H1 (cell line): ENCODE measurements at regions not wholly inside any gene's neighbourhood (a gene's known extent, or its start where the extent isn't known, plus 50 kb on each side); places are given as distances from the start of the nearest gene placed in this dataset.

ENCODE experiments used
- CTCF ChIA-PET: fragments of 300-600 bp; sonication (Branson Sonifier 250); formaldehyde crosslinking; loops from one replicate; lab custom pipeline; 2021; ENCODE audit not compliant: partially characterized antibody; lab: Charles Lee
- POLR2A ChIA-PET: fragments of 300-600 bp; sonication (Branson Sonifier 250); formaldehyde crosslinking; loops from one replicate; lab custom pipeline; 2021; ENCODE audit warnings: inconsistent platforms; ENCODE audit not compliant: partially characterized antibody; lab: Charles Lee
- DNase-seq, 2 experiments: peaks; one replicate each; pipeline versions ENCODE4 v3.0.0 to v3.0.0-alpha.2; 2010 to 2022; ENCODE audit warnings: low spot score in 2 of 2, low read depth in 1 of 2, mixed read lengths in 1 of 2
- FAIRE-seq: peaks from 2 replicates; lab custom pipeline; 2011; peaks lifted over from hg19 to GRCh38; lab: Jason Lieb, UNC
- H2AFZ ChIP-seq: 2 replicates; pipeline ENCODE4 v1.8.1; 2012; ENCODE audit warnings: low read length, inconsistent platforms
- H2AK5ac ChIP-seq: 2 replicates; pipeline ENCODE4 v1.6.1; 2013; ENCODE audit warnings: low read depth, low read length
- H2BK120ac ChIP-seq: replicated peaks from 2 replicates; pipeline ENCODE3; 2013; ENCODE audit warnings: low read depth, low read length, inconsistent platforms
- H2BK12ac ChIP-seq: 2 replicates; pipeline ENCODE4 v1.6.1; 2013; ENCODE audit warnings: low read depth, low read length
- H2BK15ac ChIP-seq: 2 replicates; pipeline ENCODE4 v1.6.1; 2013; ENCODE audit warnings: low read length
- H2BK20ac ChIP-seq: 2 replicates; pipeline ENCODE4 v1.6.1; 2013; ENCODE audit warnings: low read length
- H2BK5ac ChIP-seq: 2 replicates; pipeline ENCODE4 v1.6.1; 2013; ENCODE audit warnings: low read depth, low read length
- H3K14ac ChIP-seq: 2 replicates; pipeline ENCODE4 v1.6.1; 2013; ENCODE audit warnings: inconsistent platforms; ENCODE audit not compliant: insufficient read length
- H3K18ac ChIP-seq: 2 replicates; pipeline ENCODE4 v1.6.1; 2013; ENCODE audit warnings: low read length; ENCODE audit errors: extremely low read depth
- H3K23ac ChIP-seq: 2 replicates; pipeline ENCODE4 v1.6.1; 2013; ENCODE audit warnings: inconsistent platforms; ENCODE audit not compliant: insufficient read length
- H3K23me2 ChIP-seq: 2 replicates; pipeline ENCODE4 v1.6.1; 2013; ENCODE audit warnings: low read depth, low read length
- H3K27ac ChIP-seq: 2 replicates; pipeline ENCODE4 v1.6.1; 2011; ENCODE audit warnings: low read depth, low read length, inconsistent platforms
- H3K27me3 ChIP-seq, 4 experiments: replicated peaks in 1 of 4; 1 replicate in 1 of 4; 2 replicates in 3 of 4; pipeline versions ENCODE4 v1.6.1 to v1.8.1; 2011 to 2013; ENCODE audit warnings: low read length in 3 of 4, mild to moderate bottlenecking in 3 of 4, inconsistent platforms in 2 of 4, mixed read lengths in 2 of 4, moderate library complexity in 1 of 4; ENCODE audit not compliant: control insufficient read depth in 3 of 4, insufficient read depth in 3 of 4; ENCODE audit errors: extremely low read depth in 1 of 4
- H3K36me3 ChIP-seq, 4 experiments: 2 replicates each; pipeline versions ENCODE4 v1.6.1 to v1.8.1; 2011 to 2013; ENCODE audit warnings: mild to moderate bottlenecking in 4 of 4, low read length in 3 of 4, moderate library complexity in 2 of 4, control low read depth in 1 of 4, inconsistent platforms in 1 of 4; ENCODE audit not compliant: insufficient read depth in 4 of 4, control insufficient read depth in 2 of 4
- H3K4ac ChIP-seq: replicated peaks from 2 replicates; pipeline ENCODE3; 2013; ENCODE audit warnings: low read length, low read depth, mixed read lengths, inconsistent platforms; ENCODE audit not compliant: insufficient read length
- H3K4me1 ChIP-seq, 4 experiments: replicated peaks in 1 of 4; 1 replicate in 1 of 4; 2 replicates in 3 of 4; pipeline versions ENCODE4 v1.6.1 to v1.8.1; 2011 to 2013; ENCODE audit warnings: low read length in 3 of 4, inconsistent platforms in 2 of 4, mixed read lengths in 1 of 4; ENCODE audit not compliant: insufficient read depth in 4 of 4, control insufficient read depth in 3 of 4
- H3K4me2 ChIP-seq, 2 experiments: 2 replicates each; pipeline versions ENCODE4 v1.6.1 to v1.8.1; 2011 to 2013; ENCODE audit warnings: low read depth in 2 of 2, low read length in 2 of 2, control low read depth in 1 of 2, inconsistent platforms in 1 of 2, mild to moderate bottlenecking in 1 of 2; ENCODE audit not compliant: insufficient read depth in 1 of 2
- H3K4me3 ChIP-seq, 4 experiments: fragments of 200-600, 300-600 bp in 1 of 4; sonication (generic), shearing (Covaris generic), sonication (Bioruptor Twin) in 1 of 4; 2 replicates each; pipeline versions ENCODE4 v1.5.1 to v1.8.1; 2011 to 2016; ENCODE audit warnings: low read length in 4 of 4, low read depth in 3 of 4, control low read depth in 2 of 4, inconsistent platforms in 2 of 4, mild to moderate bottlenecking in 2 of 4, mixed read lengths in 1 of 4, moderate library complexity in 1 of 4; ENCODE audit not compliant: insufficient read depth in 2 of 4; ENCODE audit errors: extremely low read depth in 1 of 4
- H3K56ac ChIP-seq: replicated peaks from 2 replicates; pipeline ENCODE3; 2013; ENCODE audit warnings: low read depth, mild to moderate bottlenecking, mixed read lengths, low read length, inconsistent platforms; ENCODE audit not compliant: insufficient read length
- H3K79me1 ChIP-seq: 2 replicates; pipeline ENCODE4 v1.6.1; 2013; ENCODE audit warnings: low read depth, low read length, control low read depth
- H3K79me2 ChIP-seq, 2 experiments: 2 replicates each; pipeline versions ENCODE4 v1.6.1 to v1.8.1; 2012 to 2013; ENCODE audit warnings: low read length in 2 of 2, mild to moderate bottlenecking in 2 of 2, inconsistent platforms in 1 of 2; ENCODE audit not compliant: insufficient read depth in 2 of 2, control insufficient read depth in 1 of 2
- H3K9ac ChIP-seq, 4 experiments: replicated peaks in 1 of 4; 1 replicate in 1 of 4; 2 replicates in 3 of 4; pipeline versions ENCODE4 v1.6.1 to v1.8.1; 2011 to 2013; ENCODE audit warnings: low read depth in 3 of 4, low read length in 3 of 4, control low read depth in 2 of 4, mild to moderate bottlenecking in 2 of 4, moderate library complexity in 2 of 4, inconsistent platforms in 1 of 4; ENCODE audit errors: extremely low read depth in 1 of 4
- H3K9me3 ChIP-seq, 2 experiments: 2 replicates each; pipeline versions ENCODE4 v1.6.1 to v1.8.1; 2012 to 2013; ENCODE audit warnings: mild to moderate bottlenecking in 2 of 2, moderate library complexity in 2 of 2, control low read depth in 1 of 2, inconsistent platforms in 1 of 2, low read depth in 1 of 2, low read length in 1 of 2, mixed read lengths in 1 of 2; ENCODE audit not compliant: insufficient read depth in 2 of 2
- H4K20me1 ChIP-seq, 2 experiments: replicated peaks in 1 of 2; 2 replicates each; pipeline versions ENCODE3 to v1.8.1; 2011 to 2013; ENCODE audit warnings: inconsistent platforms in 2 of 2, low read length in 2 of 2, mild to moderate bottlenecking in 1 of 2; ENCODE audit not compliant: insufficient read depth in 2 of 2, control insufficient read depth in 1 of 2
- H4K5ac ChIP-seq: 2 replicates; pipeline ENCODE4 v1.6.1; 2013; ENCODE audit warnings: low read length, low read depth, mixed read lengths, inconsistent platforms; ENCODE audit not compliant: insufficient read length
- H4K8ac ChIP-seq: 2 replicates; pipeline ENCODE4 v1.8.0; 2013; ENCODE audit warnings: mild to moderate bottlenecking, moderate library complexity, low read length, inconsistent platforms; ENCODE audit not compliant: insufficient read depth; ENCODE audit errors: extremely low read depth
- H4K91ac ChIP-seq: replicated peaks from 2 replicates; pipeline ENCODE3; 2013; ENCODE audit warnings: low read length, mixed read lengths, inconsistent platforms; ENCODE audit not compliant: insufficient read length
- CREB1 ChIP-seq: IDR thresholded peaks from 2 replicates; pipeline ENCODE4 v1.6.1; 2012; ENCODE audit warnings: inconsistent platforms
- FOSL1 ChIP-seq: IDR thresholded peaks from 2 replicates; pipeline ENCODE4 v1.6.1; 2011; ENCODE audit warnings: mild to moderate bottlenecking, low read depth, low read length, moderate library complexity; ENCODE audit not compliant: insufficient read depth
- JUN ChIP-seq: IDR thresholded peaks from 2 replicates; pipeline ENCODE4 v1.6.1; 2011; ENCODE audit warnings: low read depth, mild to moderate bottlenecking, improper control_type of control experiment, low read length
- KDM5A ChIP-seq: fragments of 200-600 bp; IDR thresholded peaks from 2 replicates; pipeline ENCODE4 v1.7.1; 2012; ENCODE audit warnings: mild to moderate bottlenecking, low read length, inconsistent platforms, mixed read lengths
- RAD21 ChIP-seq, 2 experiments: IDR thresholded peaks in 1 of 2; conservative IDR thresholded peaks in 1 of 2; 2 replicates each; pipeline ENCODE4 v1.6.1; 2011; ENCODE audit warnings: low read depth in 2 of 2, low read length in 2 of 2, improper control_type of control experiment in 1 of 2, inconsistent platforms in 1 of 2, mild to moderate bottlenecking in 1 of 2, moderate library complexity in 1 of 2
- RNF2 ChIP-seq: fragments of 200-900, 300-1000 bp; sonication (generic); IDR thresholded peaks from 2 replicates; pipeline ENCODE4 v1.7.1; 2016; ENCODE audit warnings: borderline replicate concordance, low read depth, mild to moderate bottlenecking, antibody characterized with exemption, low read length; ENCODE audit not compliant: poor library complexity, severe bottlenecking; ENCODE audit errors: missing control alignments
- WGBS, 2 experiments: shearing (Covaris generic) in 1 of 2; methylation state at CpG; one replicate each; pipeline versions ENCODE4 v1.1.6 to v1.1.7; 2013 to 2015; ENCODE audit warnings: low lambda C conversion rate in 2 of 2, mixed read lengths in 2 of 2, inconsistent platforms in 1 of 2, low coverage in 1 of 2, missing lambda C conversion rate in 1 of 2; ENCODE audit not compliant: insufficient replicate concordance in 2 of 2, insufficient coverage in 1 of 2, insufficient read length in 1 of 2; ENCODE audit errors: extremely low coverage in 1 of 2, missing lambda C conversion rate in 1 of 2; 5-methylcytosine and 5-hydroxymethylcytosine counted together
- TF ChIP-seq, protein P1 (sequence below): IDR thresholded peaks from 2 replicates; pipeline ENCODE4 v1.6.1; 2011; ENCODE audit warnings: low read length, improper control_type of control experiment

DNA sequence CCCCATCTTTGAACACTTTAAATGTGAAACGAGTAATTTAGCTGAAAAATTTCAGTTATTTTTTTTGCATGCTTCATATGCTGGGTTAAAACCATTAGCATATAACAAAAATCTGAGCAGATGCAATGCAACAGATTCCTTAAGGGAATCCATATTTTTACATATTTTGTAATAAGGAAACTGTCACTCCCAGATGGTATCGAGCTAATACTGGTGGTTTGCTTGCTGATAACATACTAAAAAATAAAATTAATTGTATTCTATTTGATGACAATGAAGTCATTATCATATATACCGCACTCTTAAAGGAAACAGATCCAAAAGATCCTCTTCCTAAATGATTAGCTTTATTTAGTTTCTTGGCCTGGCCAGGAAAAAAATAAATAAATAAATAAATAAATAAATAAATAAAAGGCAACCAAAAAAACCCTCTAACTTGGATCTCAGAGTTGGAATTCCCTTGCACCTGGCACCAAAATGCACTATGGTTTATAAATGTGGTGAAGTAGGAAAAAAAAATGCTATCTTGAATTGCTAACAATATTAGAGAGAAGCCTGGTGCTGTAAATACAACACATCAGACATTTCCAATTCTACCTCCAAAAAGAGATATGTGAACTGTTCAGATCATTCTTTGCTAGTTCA, 503.2 kb upstream of the ARRDC4 start:
- Histone ChIP-seq H2BK15ac (no peak overlapping the region), H3K14ac (no peak overlapping the region), H3K36me3 (no peaks in the 10 kb centered on the region), H2BK120ac (no peak overlapping the region), H2BK20ac (no peak overlapping the region), H3K56ac (no peak overlapping the region), H4K20me1 (no peaks in the 10 kb centered on the region), H3K23ac (no peak overlapping the region), H4K8ac (no peak overlapping the region), H3K4me3 (no peak overlapping the region), H2AK5ac (no peak overlapping the region), H3K27me3 (peaks cover 0 to 1% (median 0%) of the 10 kb centered on the region in 4 experiments; a peak in 1 of 7 replicates), H3K4me1 (no peaks in the 10 kb centered on the region), H3K9me3 (no peaks in the 10 kb centered on the region), H3K18ac (no peak overlapping the region), H3K4me2 (no peak overlapping the region), H3K27ac (no peak overlapping the region), H2AFZ (no peak overlapping the region), H3K79me2 (no peaks in the 10 kb centered on the region), H3K4ac (no peak overlapping the region), H4K5ac (no peak overlapping the region), H3K79me1 (no peaks in the 10 kb centered on the region; the same call in 1 of the 2 replicates), H2BK5ac (no peak overlapping the region), H4K91ac (no peak overlapping the region), H3K9ac (no peak overlapping the region), H3K23me2 (no peaks in the 10 kb centered on the region; the same call in 1 of the 2 replicates), H2BK12ac (no peak overlapping the region)
- POLR2A ChIA-PET: no interaction called here
- FAIRE-seq: no peak
- no peak for DNase-seq
- no peak for TF ChIP-seq RAD21 (IDR thresholded peaks at IDR 0.05 in 1 of 2, conservative IDR thresholded peaks at IDR 0.05 in 1 of 2; ENCODE audit: low read depth in 2 of 2, low read length in 2 of 2)
- TF ChIP-seq, protein P1, sequence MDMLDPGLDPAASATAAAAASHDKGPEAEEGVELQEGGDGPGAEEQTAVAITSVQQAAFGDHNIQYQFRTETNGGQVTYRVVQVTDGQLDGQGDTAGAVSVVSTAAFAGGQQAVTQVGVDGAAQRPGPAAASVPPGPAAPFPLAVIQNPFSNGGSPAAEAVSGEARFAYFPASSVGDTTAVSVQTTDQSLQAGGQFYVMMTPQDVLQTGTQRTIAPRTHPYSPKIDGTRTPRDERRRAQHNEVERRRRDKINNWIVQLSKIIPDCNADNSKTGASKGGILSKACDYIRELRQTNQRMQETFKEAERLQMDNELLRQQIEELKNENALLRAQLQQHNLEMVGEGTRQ: no peak
- no peak for TF ChIP-seq KDM5A
- no peak for TF ChIP-seq FOSL1
- no peak for TF ChIP-seq RNF2
- no peak for TF ChIP-seq CREB1
- TF ChIP-seq JUN: no peak
- CTCF ChIA-PET: interaction anchor here (0.6 kb wide), 1 partner anchor 445 kb away, joined by 3 read pairs; no protein-coding TSS in a partner anchor
- WGBS, 2 experiments: 83% methylated on average over 3 of the region's 3 CpGs; no CpG with 5 or more reads in 1 of the 2 experiments
